ENCODE measurements at regions not wholly inside any gene's neighbourhood (a gene's known extent, or its start where the extent isn't known, plus 50 kb on each side); places are given as distances from the start of the nearest gene placed in this dataset.

- TF ChIP-seq CTCF (IDR thresholded peaks at IDR 0.05), result no peak
- TF ChIP-seq ZFX (IDR thresholded peaks at IDR 0.05; ENCODE audit: borderline replicate concordance), result no peak
Measured at GRCh38 chr1:182143825-182144645, 82.5 kb upstream of the ZNF648 start.
